Mesenchymal stem cell (in vitro differentiated cells and primary cell): ENCODE measurements at regions not wholly inside any gene's neighbourhood (a gene's known extent, or its start where the extent isn't known, plus 50 kb on each side); places are given as distances from the start of the nearest gene placed in this dataset.

Source experiments
- DNase-seq: peaks from one replicate; pipeline ENCODE4 v3.0.0-alpha.2; 2013
- H2AFZ ChIP-seq: one replicate; pipeline ENCODE4 v1.6.1; 2013; ENCODE audit warnings: low read depth, mild to moderate bottlenecking, control low read depth, inconsistent platforms, low read length, moderate library complexity
- H2AK5ac ChIP-seq: 2 replicates; pipeline ENCODE4 v1.6.1; 2013; ENCODE audit warnings: low read length, moderate library complexity, mild to moderate bottlenecking, inconsistent platforms; ENCODE audit not compliant: severe bottlenecking
- H2BK120ac ChIP-seq: one replicate; pipeline ENCODE4 v1.6.1; 2013; ENCODE audit warnings: low read depth, mild to moderate bottlenecking, inconsistent platforms, low read length, moderate library complexity
- H2BK12ac ChIP-seq, 2 experiments: one replicate each; pipeline ENCODE4 v1.6.1; 2013; ENCODE audit warnings: inconsistent platforms in 2 of 2, low read length in 2 of 2, mild to moderate bottlenecking in 2 of 2, moderate library complexity in 2 of 2, control low read depth in 1 of 2
- H2BK15ac ChIP-seq: one replicate; pipeline ENCODE4 v1.6.1; 2013; ENCODE audit warnings: mild to moderate bottlenecking, low read depth, inconsistent platforms; ENCODE audit not compliant: poor library complexity, severe bottlenecking
- H2BK5ac ChIP-seq: 2 replicates; pipeline ENCODE4 v1.6.1; 2013; ENCODE audit warnings: low read depth, mild to moderate bottlenecking, low read length, control low read depth, inconsistent platforms; ENCODE audit not compliant: poor library complexity, severe bottlenecking
- H3K14ac ChIP-seq, 2 experiments: one replicate each; pipeline ENCODE4 v1.6.1; 2013; ENCODE audit warnings: inconsistent platforms in 2 of 2, low read length in 2 of 2, control low read depth in 1 of 2, mild to moderate bottlenecking in 1 of 2, moderate library complexity in 1 of 2
- H3K18ac ChIP-seq, 2 experiments: one replicate each; pipeline ENCODE4 v1.6.1; 2013; ENCODE audit warnings: inconsistent platforms in 2 of 2, low read length in 2 of 2, control low read depth in 1 of 2, low read depth in 1 of 2, mild to moderate bottlenecking in 1 of 2
- H3K23ac ChIP-seq, 2 experiments: one replicate each; pipeline ENCODE4 v1.6.1; 2013; ENCODE audit warnings: inconsistent platforms in 2 of 2, low read length in 2 of 2, mild to moderate bottlenecking in 2 of 2, moderate library complexity in 2 of 2, control low read depth in 1 of 2
- H3K27ac ChIP-seq: 2 replicates; pipeline ENCODE4 v1.5.1; 2013; ENCODE audit warnings: mild to moderate bottlenecking, moderate library complexity, low read length, control low read depth, inconsistent platforms; ENCODE audit not compliant: poor library complexity, severe bottlenecking
- H3K27me3 ChIP-seq, 2 experiments: 2 replicates each; pipeline versions ENCODE4 v1.6.1 to v1.7.0; 2013; ENCODE audit warnings: low read length in 2 of 2, mild to moderate bottlenecking in 2 of 2, moderate library complexity in 2 of 2, control low read depth in 1 of 2, inconsistent platforms in 1 of 2; ENCODE audit not compliant: control insufficient read depth in 1 of 2, insufficient read depth in 1 of 2
- H3K36me3 ChIP-seq, 2 experiments: 2 replicates each; pipeline versions ENCODE4 v1.6.1 to v1.7.0; 2013; ENCODE audit warnings: low read length in 2 of 2, control low read depth in 1 of 2, inconsistent platforms in 1 of 2, low read depth in 1 of 2, mild to moderate bottlenecking in 1 of 2; ENCODE audit not compliant: insufficient read depth in 2 of 2, control insufficient read depth in 1 of 2
- H3K4ac ChIP-seq, 2 experiments: one replicate each; pipeline ENCODE4 v1.6.1; 2013; ENCODE audit warnings: inconsistent platforms in 2 of 2, low read length in 2 of 2, mild to moderate bottlenecking in 2 of 2, moderate library complexity in 2 of 2, control low read depth in 1 of 2, low read depth in 1 of 2
- H3K4me1 ChIP-seq: 2 replicates; pipeline ENCODE4 v1.6.1; 2013; ENCODE audit warnings: low read depth, low read length, control low read depth; ENCODE audit not compliant: control insufficient read depth, insufficient read depth
- H3K4me2 ChIP-seq: 2 replicates; pipeline ENCODE4 v1.6.1; 2013; ENCODE audit warnings: low read length, mild to moderate bottlenecking, inconsistent platforms; ENCODE audit not compliant: poor library complexity, severe bottlenecking
- H3K4me3 ChIP-seq, 2 experiments: 2 replicates each; pipeline versions ENCODE4 v1.5.1 to v1.7.0; 2013; ENCODE audit warnings: low read length in 2 of 2, mild to moderate bottlenecking in 2 of 2, control low read depth in 1 of 2, low read depth in 1 of 2; ENCODE audit not compliant: insufficient read depth in 1 of 2
- H3K79me1 ChIP-seq: replicated peaks from 2 replicates; pipeline ENCODE4 v1.6.1; 2013; ENCODE audit warnings: mild to moderate bottlenecking, control low read depth, low read length, inconsistent platforms; ENCODE audit not compliant: poor library complexity, severe bottlenecking
- H3K9ac ChIP-seq: 2 replicates; pipeline ENCODE4 v1.7.0; 2013; ENCODE audit warnings: mild to moderate bottlenecking, low read length, moderate library complexity
- H3K9me3 ChIP-seq: 2 replicates; pipeline ENCODE4 v1.7.0; 2013; ENCODE audit warnings: mild to moderate bottlenecking, low read length; ENCODE audit not compliant: control insufficient read depth
- H4K8ac ChIP-seq: one replicate; pipeline ENCODE4 v1.6.1; 2013; ENCODE audit warnings: inconsistent platforms, mild to moderate bottlenecking, low read length, moderate library complexity
- H4K91ac ChIP-seq: one replicate; pipeline ENCODE4 v1.6.1; 2013; ENCODE audit warnings: mild to moderate bottlenecking, low read length, inconsistent platforms
- WGBS: methylation state at CpG from one replicate; pipeline ENCODE4 v1.1.7; 2013; ENCODE audit warnings: mixed read lengths; 5-methylcytosine and 5-hydroxymethylcytosine counted together

- Histone ChIP-seq H2BK120ac (no peak overlapping the region), H2BK12ac (no peak overlapping the region), H4K91ac (no peak overlapping the region), H2BK5ac (no peak overlapping the region), H3K9ac (no peak overlapping the region), H3K4me2 (no peak overlapping the region), H2BK15ac (no peak overlapping the region), H3K27me3 (peaks cover 0 to 16% of the 10 kb centered on the region in 2 experiments), H3K4ac (no peak overlapping the region), H3K9me3 (peaks cover 5% of the 10 kb centered on the region), H3K4me1 (peaks cover 9% of the 10 kb centered on the region), H3K14ac (no peak overlapping the region), H3K18ac (no peak overlapping the region), H2AK5ac (no peak overlapping the region), H3K79me1 (no peaks in the 10 kb centered on the region), H2AFZ (no peak overlapping the region), H3K4me3 (no peak overlapping the region), H4K8ac (no peak overlapping the region), H3K27ac (peak overlapping the region; percentile 65), H3K23ac (no peak overlapping the region), H3K36me3 (no peaks in the 10 kb centered on the region)
- 42% methylated on average over 1 of the region's 1 CpG for WGBS
- no peak for DNase-seq
These were observed 220.9 kb upstream of the PKDCC start for GRCh38 chr2:41826921-41827320.

GRCh38 chr2:41827354-41827971 is 220.4 kb upstream of the PKDCC start:
- H3K9me3 ChIP-seq, result peaks cover 5% of the 10 kb centered on the region
- H4K91ac ChIP-seq, result no peak overlapping the region
- H3K4me3 ChIP-seq, result no peak overlapping the region
- no peak overlapping the region for H2BK15ac ChIP-seq
- no peak overlapping the region for H4K8ac ChIP-seq
- peaks cover 9% of the 10 kb centered on the region for H3K4me1 ChIP-seq
- no peak overlapping the region for H3K4ac ChIP-seq
- H3K27me3 ChIP-seq, result peaks cover 4 to 16% of the 10 kb centered on the region in 2 experiments
- H3K36me3 ChIP-seq, result no peaks in the 10 kb centered on the region
- no peak overlapping the region for H3K4me2 ChIP-seq
- H3K14ac ChIP-seq, result no peak overlapping the region
- H2BK12ac ChIP-seq, result no peak overlapping the region
- 49% methylated on average over 5 of the region's 6 CpGs for WGBS
- peak overlapping the region; percentile 65 for H3K27ac ChIP-seq
- H3K18ac ChIP-seq, result no peak overlapping the region
- no peak overlapping the region for H3K23ac ChIP-seq
- no peak overlapping the region for H2BK5ac ChIP-seq
- DNase-seq, result no peak
- H2BK120ac ChIP-seq, result no peak overlapping the region
- H2AFZ ChIP-seq, result no peak overlapping the region
- no peak overlapping the region for H2AK5ac ChIP-seq
- no peak overlapping the region for H3K9ac ChIP-seq
- H3K79me1 ChIP-seq, result no peaks in the 10 kb centered on the region

- peaks cover 7 to 16% of the 10 kb centered on the region in 2 experiments for H3K27me3 ChIP-seq
These were observed 219.7 kb upstream of the PKDCC start for GRCh38 chr2:41828052-41828643.

GRCh38 chr2:41829052-41829451 is 218.8 kb upstream of the PKDCC start:
- Histone ChIP-seq H2BK120ac (no peak overlapping the region), H2AK5ac (no peak overlapping the region), H3K36me3 (no peaks in the 10 kb centered on the region), H2BK15ac (no peak overlapping the region), H3K27me3 (peaks cover 7 to 20% of the 10 kb centered on the region in 2 experiments), H3K4me3 (no peak overlapping the region), H4K8ac (no peak overlapping the region), H3K9me3 (peaks cover 5% of the 10 kb centered on the region), H3K4me1 (peaks cover 9% of the 10 kb centered on the region), H3K23ac (no peak overlapping the region), H2AFZ (no peak overlapping the region), H3K4me2 (no peak overlapping the region), H3K27ac (peak overlapping the region; percentile 77), H3K14ac (no peak overlapping the region), H3K9ac (no peak overlapping the region), H3K4ac (no peak overlapping the region), H4K91ac (no peak overlapping the region), H2BK5ac (no peak overlapping the region), H3K18ac (no peak overlapping the region), H3K79me1 (no peaks in the 10 kb centered on the region), H2BK12ac (no peak overlapping the region)
- WGBS, result 72% methylated on average over 1 of the region's 1 CpG
- no peak for DNase-seq

More at GRCh38 chr2:41828052-41828643, 219.7 kb upstream of the PKDCC start:
- H2AFZ ChIP-seq, result no peak overlapping the region
- H2BK15ac ChIP-seq, result no peak overlapping the region
- H3K36me3 ChIP-seq, result no peaks in the 10 kb centered on the region
- H3K4ac ChIP-seq, result no peak overlapping the region
- H4K8ac ChIP-seq, result no peak overlapping the region
- peaks cover 9% of the 10 kb centered on the region for H3K4me1 ChIP-seq
- peaks cover 5% of the 10 kb centered on the region for H3K9me3 ChIP-seq
- H2BK120ac ChIP-seq, result no peak overlapping the region
- H2BK5ac ChIP-seq, result no peak overlapping the region
- no peak overlapping the region for H3K9ac ChIP-seq
- WGBS, result no CpG with 5 or more reads among the region's 1 CpG
- no peak for DNase-seq
- no peak overlapping the region for H3K14ac ChIP-seq
- H3K79me1 ChIP-seq, result no peaks in the 10 kb centered on the region
- no peak overlapping the region for H3K4me3 ChIP-seq
- H3K23ac ChIP-seq, result no peak overlapping the region
- H2AK5ac ChIP-seq, result no peak overlapping the region
- H3K27ac ChIP-seq, result no peak overlapping the region
- H2BK12ac ChIP-seq, result no peak overlapping the region
- no peak overlapping the region for H4K91ac ChIP-seq
- no peak overlapping the region for H3K4me2 ChIP-seq
- H3K18ac ChIP-seq, result no peak overlapping the region
